ENCODE measurements at regions not wholly inside any gene's neighbourhood (a gene's known extent, or its start where the extent isn't known, plus 50 kb on each side); places are given as distances from the start of the nearest gene placed in this dataset.

GRCh38 chr1:50278410-50278809 is 144.8 kb downstream of the DMRTA2 start:
- TF ChIP-seq EZH2 (IDR thresholded peaks at IDR 0.05; ENCODE audit: insufficient read depth, poor library complexity, severe bottlenecking): no peak
- TF ChIP-seq EZH2phosphoT487 (IDR thresholded peaks at IDR 0.05; ENCODE audit: insufficient read depth, low read depth): no peak

Data from GM23248 (cell line).